HEK293 (cell line): ENCODE measurements at regions not wholly inside any gene's neighbourhood (a gene's known extent, or its start where the extent isn't known, plus 50 kb on each side); places are given as distances from the start of the nearest gene placed in this dataset.

ENCODE experiments used
- AEBP2 ChIP-seq: fragments of 450-650 bp; formaldehyde crosslinking; IDR thresholded peaks from 2 replicates; pipeline ENCODE4 v1.5.1; 2016; ENCODE audit warnings: missing biosample characterization, missing genetic modification characterization, borderline replicate concordance
- BCL11B ChIP-seq: fragments of 450-650 bp; formaldehyde crosslinking; IDR thresholded peaks from 2 replicates; pipeline ENCODE4 v1.5.1; 2016; ENCODE audit warnings: low read depth, missing biosample characterization, missing genetic modification characterization
- CTCF ChIP-seq: fragments of 450-650 bp; formaldehyde crosslinking; IDR thresholded peaks from 2 replicates; pipeline ENCODE4 v1.5.1; 2016; ENCODE audit warnings: missing biosample characterization, missing genetic modification characterization
- GLI2 ChIP-seq: fragments of 450-650 bp; formaldehyde crosslinking; IDR thresholded peaks from 2 replicates; pipeline ENCODE4; 2017; ENCODE audit warnings: missing biosample characterization, missing genetic modification characterization, low read depth, borderline replicate concordance
- KLF17 ChIP-seq: fragments of 450-650 bp; formaldehyde crosslinking; IDR thresholded peaks from 2 replicates; pipeline ENCODE4 v1.5.1; 2016; ENCODE audit warnings: missing biosample characterization, missing genetic modification characterization
- MZF1 ChIP-seq: fragments of 450-650 bp; formaldehyde crosslinking; IDR thresholded peaks from 2 replicates; pipeline ENCODE4 v1.5.1; 2017; ENCODE audit warnings: missing biosample characterization, missing genetic modification characterization, borderline replicate concordance
- ZBTB17 ChIP-seq: fragments of 450-650 bp; formaldehyde crosslinking; IDR thresholded peaks from 2 replicates; pipeline ENCODE4 v1.5.1; 2016; ENCODE audit warnings: missing biosample characterization, missing genetic modification characterization
- ZBTB20 ChIP-seq: fragments of 450-650 bp; formaldehyde crosslinking; IDR thresholded peaks from 2 replicates; pipeline ENCODE4 v1.5.1; 2016; ENCODE audit warnings: missing biosample characterization, missing genetic modification characterization
- ZBTB26 ChIP-seq: fragments of 450-650 bp; formaldehyde crosslinking; optimal IDR thresholded peaks from 2 replicates; pipeline ENCODE3; 2016; ENCODE audit warnings: missing biosample characterization, mild to moderate bottlenecking, missing genetic modification characterization
- ZFP69B ChIP-seq: fragments of 450-650 bp; formaldehyde crosslinking; IDR thresholded peaks from 2 replicates; pipeline ENCODE4 v1.5.1; 2016; ENCODE audit warnings: missing biosample characterization, missing genetic modification characterization
- ZNF221 ChIP-seq: fragments of 450-650 bp; formaldehyde crosslinking; IDR thresholded peaks from 2 replicates; pipeline ENCODE4 v1.5.1; 2017; ENCODE audit warnings: missing biosample characterization, missing genetic modification characterization, borderline replicate concordance
- ZNF239 ChIP-seq: fragments of 450-650 bp; formaldehyde crosslinking; IDR thresholded peaks from 2 replicates; pipeline ENCODE4 v1.5.1; 2016; ENCODE audit warnings: missing biosample characterization, missing genetic modification characterization
- ZNF266 ChIP-seq: fragments of 450-650 bp; formaldehyde crosslinking; IDR thresholded peaks from 2 replicates; pipeline ENCODE4 v1.5.1; 2016; ENCODE audit warnings: missing biosample characterization, missing genetic modification characterization, low read depth
- ZNF354C ChIP-seq: fragments of 450-650 bp; formaldehyde crosslinking; IDR thresholded peaks from 2 replicates; pipeline ENCODE4 v1.5.1; 2016; ENCODE audit warnings: missing biosample characterization, missing genetic modification characterization, low read depth, borderline replicate concordance
- ZNF391 ChIP-seq: fragments of 450-650 bp; formaldehyde crosslinking; IDR thresholded peaks from 2 replicates; pipeline ENCODE4 v1.5.1; 2016; ENCODE audit warnings: low read depth, missing biosample characterization, missing genetic modification characterization, borderline replicate concordance
- ZNF561 ChIP-seq: fragments of 450-650 bp; IDR thresholded peaks from 2 replicates; pipeline ENCODE4 v1.5.1; 2018; ENCODE audit warnings: missing biosample characterization, missing genetic modification characterization, borderline replicate concordance
- ZNF580 ChIP-seq: fragments of 450-650 bp; formaldehyde crosslinking; IDR thresholded peaks from 2 replicates; pipeline ENCODE4 v1.5.1; 2016; ENCODE audit warnings: missing biosample characterization, missing genetic modification characterization
- ZNF654 ChIP-seq: fragments of 450-650 bp; formaldehyde crosslinking; IDR thresholded peaks from 2 replicates; pipeline ENCODE4 v1.5.1; 2016; ENCODE audit warnings: low read depth, missing biosample characterization, missing genetic modification characterization
- ZNF692 ChIP-seq: fragments of 450-650 bp; formaldehyde crosslinking; IDR thresholded peaks from 2 replicates; pipeline ENCODE4 v1.5.1; 2016; ENCODE audit warnings: missing biosample characterization, missing genetic modification characterization
- ZNF76 ChIP-seq: fragments of 450-650 bp; formaldehyde crosslinking; IDR thresholded peaks from 2 replicates; pipeline ENCODE4; 2016; ENCODE audit warnings: low read depth, missing biosample characterization, missing genetic modification characterization, borderline replicate concordance
- ZNF792 ChIP-seq: fragments of 450-650 bp; formaldehyde crosslinking; IDR thresholded peaks from 2 replicates; pipeline ENCODE4 v1.5.1; 2016; ENCODE audit warnings: missing biosample characterization, missing genetic modification characterization
- ZSCAN30 ChIP-seq: fragments of 450-650 bp; IDR thresholded peaks from 2 replicates; pipeline ENCODE4 v1.5.1; 2018; ENCODE audit warnings: missing biosample characterization, mild to moderate bottlenecking, missing genetic modification characterization, moderate library complexity
- ZXDB ChIP-seq: fragments of 450-650 bp; formaldehyde crosslinking; IDR thresholded peaks from 2 replicates; pipeline ENCODE4 v1.5.1; 2016; ENCODE audit warnings: missing biosample characterization, missing genetic modification characterization
- TF ChIP-seq, protein P1 (sequence below): fragments of 450-650 bp; formaldehyde crosslinking; IDR thresholded peaks from 2 replicates; pipeline ENCODE4 v1.5.1; 2017; ENCODE audit warnings: missing biosample characterization, mild to moderate bottlenecking, missing genetic modification characterization, moderate library complexity
- TF ChIP-seq, protein P2 (sequence below): fragments of 450-650 bp; formaldehyde crosslinking; IDR thresholded peaks from 2 replicates; pipeline ENCODE4 v1.5.1; 2016; ENCODE audit warnings: missing biosample characterization, missing genetic modification characterization, borderline replicate concordance

DNA sequence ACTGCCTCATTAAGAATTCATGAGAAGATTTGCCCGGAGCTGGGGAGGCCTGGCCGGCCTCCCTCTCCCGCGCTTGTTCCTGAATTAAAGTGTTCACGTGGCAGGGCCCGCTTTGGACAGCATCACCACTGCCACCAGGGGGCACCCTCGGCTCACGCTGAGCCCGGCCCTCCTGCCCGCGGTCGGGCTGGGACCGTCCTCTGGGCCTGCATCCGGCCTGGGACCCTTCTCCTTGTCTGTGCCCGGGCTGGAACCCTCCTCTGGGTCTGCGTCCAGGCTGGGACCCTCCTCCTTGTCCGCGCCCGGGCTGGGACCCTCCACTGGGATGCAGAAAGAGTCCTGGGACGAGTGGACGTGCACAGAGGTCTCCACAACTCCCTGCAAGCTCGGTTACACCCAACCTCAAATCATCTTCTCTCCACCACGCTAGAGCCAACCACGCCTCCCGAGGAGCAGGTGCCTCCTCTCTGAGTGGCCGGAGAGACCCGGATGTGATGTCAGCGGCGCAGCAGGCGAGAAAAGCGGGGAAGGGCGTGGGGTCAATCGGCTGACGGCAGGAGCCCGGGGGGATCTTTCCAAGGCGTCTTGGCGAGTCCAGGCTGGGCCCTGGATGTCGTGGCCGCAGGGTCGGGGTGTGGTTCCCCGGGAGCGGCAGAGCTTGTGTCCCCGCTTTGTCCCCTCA, 50.9 kb upstream of the DACT2 start (continued):
- TF ChIP-seq ZNF692 (tag by site-specific recombination) (peak; percentile 46; the same call in 1 of the 2 replicates), ZNF792 (tag by site-specific recombination) (no peak), ZBTB17 (tag by site-specific recombination) (no peak), ZBTB26 (tag by site-specific recombination) (peak; percentile 32), ZNF266 (no peak), ZNF561 (tag by site-specific recombination) (peak; percentile 47; the same call in 1 of the 2 replicates), ZSCAN30 (tag by site-specific recombination) (peak; percentile 89), ZXDB (tag by site-specific recombination) (no peak), KLF17 (tag by site-specific recombination) (0 out of 2 replicates have a peak, but pooled peaks have one; percentile 25), ZFP69B (tag by site-specific recombination) (no peak), GLI2 (tag by site-specific recombination) (no peak), MZF1 (tag by site-specific recombination) (no peak), AEBP2 (tag by site-specific recombination) (no peak), ZNF76 (no peak), ZNF221 (tag by site-specific recombination) (no peak), CTCF (tag by site-specific recombination) (peak; percentile 87), ZNF354C (tag by site-specific recombination) (no peak), ZNF239 (tag by site-specific recombination) (no peak), BCL11B (tag by site-specific recombination) (no peak), ZNF391 (peak; percentile 55; the same call in 1 of the 2 replicates), ZNF580 (no peak), ZBTB20 (no peak), ZNF654 (tag by site-specific recombination) (peak; percentile 71)
- TF ChIP-seq, protein P1, sequence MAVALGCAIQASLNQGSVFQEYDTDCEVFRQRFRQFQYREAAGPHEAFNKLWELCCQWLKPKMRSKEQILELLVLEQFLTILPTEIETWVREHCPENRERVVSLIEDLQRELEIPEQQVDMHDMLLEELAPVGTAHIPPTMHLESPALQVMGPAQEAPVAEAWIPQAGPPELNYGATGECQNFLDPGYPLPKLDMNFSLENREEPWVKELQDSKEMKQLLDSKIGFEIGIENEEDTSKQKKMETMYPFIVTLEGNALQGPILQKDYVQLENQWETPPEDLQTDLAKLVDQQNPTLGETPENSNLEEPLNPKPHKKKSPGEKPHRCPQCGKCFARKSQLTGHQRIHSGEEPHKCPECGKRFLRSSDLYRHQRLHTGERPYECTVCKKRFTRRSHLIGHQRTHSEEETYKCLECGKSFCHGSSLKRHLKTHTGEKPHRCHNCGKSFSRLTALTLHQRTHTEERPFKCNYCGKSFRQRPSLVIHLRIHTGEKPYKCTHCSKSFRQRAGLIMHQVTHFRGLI (tag by site-specific recombination): 0 out of 2 replicates have a peak, but pooled peaks have one; percentile 46
- TF ChIP-seq, protein P2, sequence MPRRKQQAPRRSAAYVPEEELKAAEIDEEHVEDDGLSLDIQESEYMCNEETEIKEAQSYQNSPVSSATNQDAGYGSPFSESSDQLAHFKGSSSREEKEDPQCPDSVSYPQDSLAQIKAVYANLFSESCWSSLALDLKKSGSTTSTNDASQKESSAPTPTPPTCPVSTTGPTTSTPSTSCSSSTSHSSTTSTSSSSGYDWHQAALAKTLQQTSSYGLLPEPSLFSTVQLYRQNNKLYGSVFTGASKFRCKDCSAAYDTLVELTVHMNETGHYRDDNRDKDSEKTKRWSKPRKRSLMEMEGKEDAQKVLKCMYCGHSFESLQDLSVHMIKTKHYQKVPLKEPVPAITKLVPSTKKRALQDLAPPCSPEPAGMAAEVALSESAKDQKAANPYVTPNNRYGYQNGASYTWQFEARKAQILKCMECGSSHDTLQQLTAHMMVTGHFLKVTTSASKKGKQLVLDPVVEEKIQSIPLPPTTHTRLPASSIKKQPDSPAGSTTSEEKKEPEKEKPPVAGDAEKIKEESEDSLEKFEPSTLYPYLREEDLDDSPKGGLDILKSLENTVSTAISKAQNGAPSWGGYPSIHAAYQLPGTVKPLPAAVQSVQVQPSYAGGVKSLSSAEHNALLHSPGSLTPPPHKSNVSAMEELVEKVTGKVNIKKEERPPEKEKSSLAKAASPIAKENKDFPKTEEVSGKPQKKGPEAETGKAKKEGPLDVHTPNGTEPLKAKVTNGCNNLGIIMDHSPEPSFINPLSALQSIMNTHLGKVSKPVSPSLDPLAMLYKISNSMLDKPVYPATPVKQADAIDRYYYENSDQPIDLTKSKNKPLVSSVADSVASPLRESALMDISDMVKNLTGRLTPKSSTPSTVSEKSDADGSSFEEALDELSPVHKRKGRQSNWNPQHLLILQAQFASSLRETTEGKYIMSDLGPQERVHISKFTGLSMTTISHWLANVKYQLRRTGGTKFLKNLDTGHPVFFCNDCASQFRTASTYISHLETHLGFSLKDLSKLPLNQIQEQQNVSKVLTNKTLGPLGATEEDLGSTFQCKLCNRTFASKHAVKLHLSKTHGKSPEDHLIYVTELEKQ (tag by site-specific recombination): no peak
